ENCODE measurements at regions not wholly inside any gene's neighbourhood (a gene's known extent, or its start where the extent isn't known, plus 50 kb on each side); places are given as distances from the start of the nearest gene placed in this dataset.

- Histone ChIP-seq H3K4me3 (ENCODE audit: low read length) (no peak overlapping the region), H3K27me3 (ENCODE audit: control insufficient read depth, insufficient read depth, low read length, poor library complexity, severe bottlenecking) (peaks cover 6% of the 10 kb centered on the region), H3K36me3 (ENCODE audit: control insufficient read depth, insufficient read depth, low read length) (no peaks in the 10 kb centered on the region), H3K9me3 (ENCODE audit: control insufficient read depth, low read length) (no peaks in the 10 kb centered on the region), H3K9ac (ENCODE audit: extremely low read depth, low read length, poor library complexity, severe bottlenecking) (no peak overlapping the region), H3K27ac (ENCODE audit: low read depth, low read length) (no peak overlapping the region), H3K4me1 (ENCODE audit: control insufficient read depth, insufficient read depth, low read length) (no peaks in the 10 kb centered on the region)
- DNase-seq: no peak
- H3K36me3 Mint-ChIP-seq (ENCODE audit: low read depth): no peaks in the 10 kb centered on the region
- no peaks in the 10 kb centered on the region for H3K27me3 Mint-ChIP-seq (ENCODE audit: insufficient read depth)
- 55 to 67% methylated on average over 2 of the region's 2 CpGs for WGBS, 2 experiments (ENCODE audit: insufficient coverage in 1 of 2, insufficient read length in 1 of 2)
- no peaks in the 10 kb centered on the region for H3K9me3 Mint-ChIP-seq
- H3K4me3 Mint-ChIP-seq: no peak overlapping the region
- no peak overlapping the region for H3K27ac Mint-ChIP-seq
- no peak for TF ChIP-seq CTCF (conservative IDR thresholded peaks at IDR 0.05)
- no peaks in the 10 kb centered on the region for H3K4me1 Mint-ChIP-seq
These were observed 130.9 kb downstream of the PAPOLA start for GRCh38 chr14:96633096-96633495.

- no peaks in the 10 kb centered on the region for H3K4me1 Mint-ChIP-seq
- Histone ChIP-seq H3K9ac (ENCODE audit: extremely low read depth, low read length, poor library complexity, severe bottlenecking) (no peak overlapping the region), H3K27me3 (ENCODE audit: control insufficient read depth, insufficient read depth, low read length, poor library complexity, severe bottlenecking) (no peaks in the 10 kb centered on the region), H3K4me3 (ENCODE audit: low read length) (no peak overlapping the region), H3K36me3 (ENCODE audit: control insufficient read depth, insufficient read depth, low read length) (no peaks in the 10 kb centered on the region), H3K4me1 (ENCODE audit: control insufficient read depth, insufficient read depth, low read length) (no peaks in the 10 kb centered on the region), H3K27ac (ENCODE audit: low read depth, low read length) (no peak overlapping the region), H3K9me3 (ENCODE audit: control insufficient read depth, low read length) (no peaks in the 10 kb centered on the region)
- H3K9me3 Mint-ChIP-seq: no peaks in the 10 kb centered on the region
- DNase-seq: no peak
- no peak for TF ChIP-seq CTCF (conservative IDR thresholded peaks at IDR 0.05)
- H3K4me3 Mint-ChIP-seq: no peak overlapping the region
- no peaks in the 10 kb centered on the region for H3K27me3 Mint-ChIP-seq (ENCODE audit: insufficient read depth)
- H3K36me3 Mint-ChIP-seq (ENCODE audit: low read depth): no peaks in the 10 kb centered on the region
- no peak overlapping the region for H3K27ac Mint-ChIP-seq
- 92 to 93% methylated on average over 4 to 9 of the region's 9 CpGs for WGBS, 2 experiments (ENCODE audit: insufficient coverage in 1 of 2, insufficient read length in 1 of 2)
These were observed 132.3 kb downstream of the PAPOLA start for GRCh38 chr14:96634481-96634880.

GRCh38 chr14:96634896-96635295, 132.7 kb downstream of the PAPOLA start:
- Mint-ChIP-seq H3K27me3 (ENCODE audit: insufficient read depth) (no peaks in the 10 kb centered on the region), H3K9me3 (no peaks in the 10 kb centered on the region), H3K4me3 (no peak overlapping the region), H3K36me3 (ENCODE audit: low read depth) (no peaks in the 10 kb centered on the region), H3K4me1 (no peaks in the 10 kb centered on the region), H3K27ac (no peak overlapping the region)
- H3K4me3 ChIP-seq (ENCODE audit: low read length): no peak overlapping the region
- H3K9me3 ChIP-seq (ENCODE audit: control insufficient read depth, low read length): no peaks in the 10 kb centered on the region
- H3K36me3 ChIP-seq (ENCODE audit: control insufficient read depth, insufficient read depth, low read length): no peaks in the 10 kb centered on the region
- H3K4me1 ChIP-seq (ENCODE audit: control insufficient read depth, insufficient read depth, low read length): no peaks in the 10 kb centered on the region
- no peak overlapping the region for H3K27ac ChIP-seq (ENCODE audit: low read depth, low read length)
- no peak for DNase-seq
- TF ChIP-seq CTCF (conservative IDR thresholded peaks at IDR 0.05): no peak
- WGBS, 2 experiments (ENCODE audit: insufficient coverage in 1 of 2, insufficient read length in 1 of 2): 87 to 91% methylated on average over 4 to 5 of the region's 5 CpGs
- no peaks in the 10 kb centered on the region for H3K27me3 ChIP-seq (ENCODE audit: control insufficient read depth, insufficient read depth, low read length, poor library complexity, severe bottlenecking)
- no peak overlapping the region for H3K9ac ChIP-seq (ENCODE audit: extremely low read depth, low read length, poor library complexity, severe bottlenecking)
